ENCODE measurements at regions not wholly inside any gene's neighbourhood (a gene's known extent, or its start where the extent isn't known, plus 50 kb on each side); places are given as distances from the start of the nearest gene placed in this dataset.

DNA sequence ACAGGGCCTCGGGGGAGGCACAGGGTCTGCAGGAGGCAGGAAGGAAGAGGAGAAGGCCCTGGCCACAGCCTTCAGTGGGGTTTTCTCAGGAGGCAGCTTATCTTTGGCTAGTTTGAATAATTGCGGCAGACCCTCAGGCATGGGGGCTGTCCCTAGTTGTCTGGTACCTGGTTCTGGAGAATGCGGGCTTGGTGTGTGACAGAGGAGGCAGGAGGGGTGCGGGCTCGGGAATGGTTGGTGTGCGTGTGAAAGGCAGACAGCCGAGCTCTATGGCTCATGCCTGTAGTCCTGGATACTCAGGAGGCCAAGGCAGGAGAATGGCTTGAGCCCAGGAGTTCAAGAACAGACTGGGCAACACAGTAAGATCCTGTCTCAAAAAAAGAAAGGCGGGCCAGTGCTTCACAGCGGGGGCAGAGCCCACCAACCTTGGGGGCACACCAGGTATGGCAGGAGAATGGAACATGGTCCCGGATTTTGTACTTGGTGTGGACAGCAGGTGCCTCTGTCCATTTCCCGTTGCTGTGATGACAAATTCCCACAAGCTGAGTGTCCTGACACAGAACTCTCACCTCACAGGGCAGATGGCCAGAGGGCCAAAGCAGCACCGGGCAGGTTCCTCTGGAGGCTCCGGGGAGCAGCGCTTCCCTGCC, 640.6 kb downstream of the TBC1D22A start:
- TF ChIP-seq, protein P1, sequence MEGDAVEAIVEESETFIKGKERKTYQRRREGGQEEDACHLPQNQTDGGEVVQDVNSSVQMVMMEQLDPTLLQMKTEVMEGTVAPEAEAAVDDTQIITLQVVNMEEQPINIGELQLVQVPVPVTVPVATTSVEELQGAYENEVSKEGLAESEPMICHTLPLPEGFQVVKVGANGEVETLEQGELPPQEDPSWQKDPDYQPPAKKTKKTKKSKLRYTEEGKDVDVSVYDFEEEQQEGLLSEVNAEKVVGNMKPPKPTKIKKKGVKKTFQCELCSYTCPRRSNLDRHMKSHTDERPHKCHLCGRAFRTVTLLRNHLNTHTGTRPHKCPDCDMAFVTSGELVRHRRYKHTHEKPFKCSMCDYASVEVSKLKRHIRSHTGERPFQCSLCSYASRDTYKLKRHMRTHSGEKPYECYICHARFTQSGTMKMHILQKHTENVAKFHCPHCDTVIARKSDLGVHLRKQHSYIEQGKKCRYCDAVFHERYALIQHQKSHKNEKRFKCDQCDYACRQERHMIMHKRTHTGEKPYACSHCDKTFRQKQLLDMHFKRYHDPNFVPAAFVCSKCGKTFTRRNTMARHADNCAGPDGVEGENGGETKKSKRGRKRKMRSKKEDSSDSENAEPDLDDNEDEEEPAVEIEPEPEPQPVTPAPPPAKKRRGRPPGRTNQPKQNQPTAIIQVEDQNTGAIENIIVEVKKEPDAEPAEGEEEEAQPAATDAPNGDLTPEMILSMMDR (IDR thresholded peaks at IDR 0.05 in 8 of 11, conservative IDR thresholded peaks at IDR 0.05 in 3 of 11) = no peak
- TF ChIP-seq POLR2A (IDR thresholded peaks at IDR 0.05) = no peak

Measured in spleen (tissue), 7 donors.